Activated CD8-positive, alpha-beta memory T cell treated with anti-CD3 and anti-CD28 coated beads for 1 hour (primary cell): ENCODE measurements at regions not wholly inside any gene's neighbourhood (a gene's known extent, or its start where the extent isn't known, plus 50 kb on each side); places are given as distances from the start of the nearest gene placed in this dataset.
"Not testable (repeated sequence)": the region's sequence is repeated elsewhere in the genome, so short reads cannot be mapped to it uniquely, and the experiment has no call there.

Source experiments
- DNase-seq, 2 donors: peaks; one replicate each; pipeline ENCODE4 v3.0.0-alpha.2; 2020; ENCODE audit warnings: low read depth in 1 of 2; ENCODE audit errors: extremely low read depth in 1 of 2

DNA sequence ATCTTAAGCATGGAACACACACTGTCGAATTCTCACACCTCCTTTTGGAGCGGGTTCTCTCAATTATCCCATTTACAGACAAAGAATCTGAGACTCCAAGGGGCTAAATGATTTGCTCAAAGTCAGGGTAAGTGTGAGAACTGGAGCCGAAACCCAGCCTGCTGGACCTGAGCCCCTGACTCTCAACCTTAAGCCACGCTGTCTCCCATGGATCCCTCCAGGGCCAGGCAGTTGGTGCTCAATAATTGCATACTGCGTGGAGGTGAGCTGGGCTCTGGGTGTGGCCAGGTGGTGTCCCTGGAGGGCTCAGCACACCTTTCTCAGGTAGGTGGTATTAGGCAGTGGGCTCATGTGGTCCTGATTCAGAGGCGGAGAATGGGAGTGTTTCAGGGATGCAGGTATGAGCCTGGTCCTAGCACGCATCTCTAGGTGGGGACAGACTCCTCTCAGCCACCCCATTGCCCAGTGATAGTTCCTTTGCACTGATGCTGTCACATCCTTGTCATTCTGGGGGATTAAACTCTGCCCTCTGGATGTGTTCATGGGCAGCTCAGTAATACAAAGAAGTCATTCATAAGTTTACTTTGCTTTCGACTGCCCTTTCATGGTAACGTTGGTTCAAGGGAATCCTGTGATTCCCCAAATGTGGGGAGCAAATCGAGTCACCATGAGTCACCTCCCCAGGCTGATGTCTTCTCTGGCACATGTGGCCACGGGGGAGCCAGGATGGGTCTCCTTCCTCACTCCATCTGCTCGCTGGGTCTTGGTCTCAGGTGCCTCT, 399.5 kb upstream of the TNRC6C start:
- no peak for DNase-seq

DNA sequence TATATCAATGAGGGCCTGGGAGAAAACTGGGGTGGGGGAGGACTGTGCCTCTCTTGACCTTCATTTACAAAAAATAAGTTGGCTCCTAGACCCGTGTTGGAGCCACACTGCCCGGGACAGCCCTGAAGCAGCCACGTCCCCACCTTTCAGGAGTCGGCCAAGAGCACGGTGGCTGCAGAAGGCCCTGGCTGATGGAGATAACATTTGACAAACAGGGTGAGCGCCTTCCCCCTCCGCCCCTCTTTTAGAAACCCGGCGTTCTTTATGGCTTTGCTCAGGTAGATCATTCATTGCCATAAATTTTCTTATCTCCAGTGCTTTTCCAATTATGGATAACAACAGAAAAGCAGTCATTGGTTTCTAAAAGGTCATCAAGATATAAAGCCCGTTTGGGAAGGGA, 398.1 kb upstream of the TNRC6C start:
- no peak for DNase-seq

DNA sequence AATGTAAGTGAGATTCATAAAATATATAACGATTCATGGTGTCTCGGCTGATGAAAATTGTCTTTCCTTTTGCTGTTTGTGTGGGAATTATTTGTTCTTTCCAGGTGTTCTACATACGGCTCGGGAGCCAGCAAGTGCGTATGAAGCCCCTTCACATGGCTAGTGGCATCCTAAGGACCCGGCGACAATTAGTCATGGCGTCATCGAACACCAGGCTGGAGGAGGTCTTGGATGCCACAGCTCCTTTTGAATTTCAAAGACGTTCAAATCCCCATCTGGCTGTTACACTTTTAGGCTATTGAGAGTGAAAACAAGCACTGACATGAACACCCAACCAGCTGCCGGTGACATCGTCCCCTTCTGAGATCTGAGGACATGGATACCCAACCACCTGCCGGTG, 397.7 kb upstream of the TNRC6C start:
- no peak for DNase-seq

DNA sequence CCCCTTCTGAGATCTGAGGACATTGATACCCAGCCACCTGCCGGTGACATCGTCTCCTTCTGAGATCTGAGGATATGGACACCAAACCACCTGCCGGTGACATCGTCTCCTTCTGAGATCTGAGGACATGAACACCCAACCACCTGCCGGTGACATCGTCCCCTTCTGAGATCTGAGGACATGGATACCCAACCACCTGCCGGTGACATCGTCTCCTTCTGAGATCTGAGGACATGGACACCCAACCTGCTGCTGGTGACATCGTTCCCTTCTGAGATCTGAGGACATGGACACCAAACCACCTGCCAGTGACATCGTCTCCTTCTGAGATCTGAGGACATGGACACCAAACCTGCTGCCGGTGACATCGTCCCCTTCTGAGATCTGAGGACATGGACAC, 396.1 kb upstream of the TNRC6C start:
- DNase-seq: not testable (repeated sequence)

DNA sequence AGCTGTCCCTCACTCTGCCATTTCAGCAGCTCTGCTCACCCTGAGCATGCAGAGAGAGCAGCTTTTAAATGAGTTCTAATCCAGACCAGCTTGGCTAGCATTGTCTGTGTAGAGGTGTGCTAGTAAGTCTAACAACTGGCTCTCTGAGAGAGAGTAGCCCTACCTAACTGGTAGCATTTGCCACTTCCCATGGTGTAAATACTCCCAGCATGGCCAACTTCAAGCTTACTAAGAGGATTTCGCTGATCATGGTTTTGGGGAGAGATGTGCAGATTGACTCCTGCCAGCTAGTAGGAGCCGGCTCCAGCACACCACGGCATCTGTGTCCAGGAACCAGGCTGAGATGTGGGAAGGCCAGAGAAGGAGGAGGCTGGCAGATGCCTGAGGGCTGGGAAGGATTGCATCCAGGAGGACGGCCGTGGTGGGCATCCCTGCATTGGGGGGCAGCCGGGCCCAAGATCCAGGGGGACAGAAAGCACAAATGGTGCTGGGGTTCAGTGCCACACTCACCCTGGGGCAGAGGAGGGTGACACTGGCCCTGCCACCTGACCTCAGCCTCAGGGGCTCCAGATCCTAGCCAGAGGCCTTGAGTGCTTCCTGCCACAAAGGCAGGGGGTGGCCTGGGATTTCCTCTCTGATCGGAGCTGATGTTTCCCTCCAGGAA, 394.9 kb upstream of the TNRC6C start:
- DNase-seq: no peak

DNA sequence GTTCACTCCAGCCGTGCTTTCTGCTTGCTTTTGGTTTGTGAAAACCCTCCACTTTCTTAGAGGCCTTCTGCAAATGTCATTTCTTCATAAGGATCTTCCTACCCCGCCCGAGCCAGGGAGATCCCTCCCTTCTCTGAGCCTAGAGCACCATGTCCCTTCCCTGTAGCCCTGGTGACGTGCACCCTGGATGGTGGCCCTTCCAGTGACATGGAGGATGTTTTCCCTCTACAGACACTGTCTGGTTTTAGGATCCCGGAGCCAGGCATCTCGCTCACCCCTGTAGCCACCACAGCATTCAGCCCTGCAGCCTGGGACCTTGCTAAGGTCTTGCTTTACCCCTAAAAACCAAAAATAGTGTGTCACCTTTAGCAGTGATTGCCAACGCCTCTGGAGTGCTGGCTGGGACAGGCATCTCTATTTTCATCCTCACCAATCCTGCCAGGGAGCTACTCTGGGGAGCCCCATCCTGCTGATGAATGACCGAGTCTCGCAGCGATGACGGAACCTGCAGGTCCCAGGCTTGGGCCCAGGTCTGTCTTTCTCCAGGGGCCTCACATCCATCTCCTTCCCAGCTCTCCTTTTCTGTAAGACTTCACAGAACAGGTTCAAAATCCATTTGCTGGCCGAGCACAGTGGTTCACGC, 394.1 kb upstream of the TNRC6C start:
- DNase-seq: no peak

DNA sequence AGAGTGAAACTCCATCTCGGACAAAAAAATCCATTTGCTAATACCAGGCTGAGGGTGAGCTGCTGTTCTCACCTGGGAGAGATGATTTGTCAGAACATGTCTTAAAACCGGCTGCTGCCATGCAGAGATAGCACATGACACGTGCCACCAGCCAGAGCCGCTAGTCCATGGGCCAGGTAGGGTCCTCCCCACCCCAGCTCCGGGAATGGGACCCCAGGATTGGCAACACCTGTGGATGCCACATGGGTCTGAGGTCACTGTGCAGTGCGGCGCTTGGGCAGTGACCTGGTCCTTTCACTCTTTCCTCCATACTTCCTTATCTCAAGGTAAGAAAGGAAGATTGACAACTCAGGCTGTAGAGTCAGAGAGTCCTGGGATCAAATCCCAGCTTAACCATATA, 393.3 kb upstream of the TNRC6C start:
- DNase-seq: no peak

DNA sequence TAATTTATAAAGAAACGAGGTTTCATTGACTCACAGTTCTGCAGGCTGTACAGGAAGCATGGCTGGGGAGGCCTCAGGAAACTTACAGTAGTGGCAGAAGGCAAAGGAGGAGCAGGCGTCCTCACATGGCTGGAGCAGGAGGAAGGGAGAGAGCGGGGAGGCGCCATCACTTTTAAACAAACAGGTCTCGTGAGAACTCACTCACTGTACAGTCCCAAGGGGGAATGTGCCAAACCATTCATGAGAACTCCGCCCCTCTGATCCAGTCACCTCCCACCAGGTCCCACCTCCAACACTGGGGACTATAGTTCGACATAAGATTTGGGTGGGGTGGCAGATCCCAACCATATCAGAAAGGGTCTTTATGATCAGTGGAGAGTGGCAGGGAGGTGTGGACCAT, 392.4 kb upstream of the TNRC6C start:
- no peak for DNase-seq

DNA sequence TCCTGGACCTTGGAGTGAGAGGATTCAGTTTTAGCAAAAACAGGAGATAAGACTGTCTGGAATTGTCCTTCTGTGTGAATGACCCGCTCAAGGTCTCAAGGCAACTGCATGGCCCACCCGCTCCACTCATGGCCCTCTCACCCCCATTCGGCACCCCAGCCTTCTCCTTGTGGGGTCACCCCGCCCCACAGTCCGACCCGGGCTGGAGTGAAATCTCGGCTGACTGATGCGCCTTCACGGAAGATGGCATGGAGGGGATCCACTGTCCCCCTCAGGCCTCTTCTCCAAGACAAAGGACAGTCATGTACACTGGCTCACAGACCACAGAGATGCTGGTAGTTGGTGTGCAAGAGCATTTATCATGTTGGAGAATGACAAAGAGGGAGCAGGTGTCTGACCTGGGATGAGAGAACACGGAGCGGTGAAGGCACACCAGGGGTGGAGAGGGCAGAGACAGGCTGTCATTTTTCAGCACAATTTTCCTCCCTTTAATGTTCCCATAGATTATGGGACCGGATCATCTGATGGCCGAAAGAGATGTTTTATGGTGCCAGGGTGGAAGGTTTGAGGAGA, 391.9 kb upstream of the TNRC6C start:
- no peak for DNase-seq

DNA sequence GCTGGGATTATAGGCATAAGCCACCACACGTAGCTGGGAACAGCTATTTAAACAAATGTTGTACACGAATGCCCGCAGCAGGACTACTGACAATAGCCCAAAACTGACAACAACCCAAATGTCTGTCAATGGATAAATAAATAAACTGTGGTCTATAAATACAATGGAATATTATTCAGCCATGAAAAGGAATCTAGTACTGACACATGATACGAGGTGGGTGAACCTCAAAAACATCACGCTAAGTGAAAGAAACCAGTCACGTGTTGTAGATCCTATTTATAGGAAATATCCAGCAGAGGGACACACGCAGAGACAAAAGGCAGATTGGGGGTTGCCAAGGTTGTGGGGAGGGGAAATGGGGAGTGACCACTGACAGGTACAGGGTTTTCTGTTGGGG, 390.0 kb upstream of the TNRC6C start:
- no peak for DNase-seq

DNA sequence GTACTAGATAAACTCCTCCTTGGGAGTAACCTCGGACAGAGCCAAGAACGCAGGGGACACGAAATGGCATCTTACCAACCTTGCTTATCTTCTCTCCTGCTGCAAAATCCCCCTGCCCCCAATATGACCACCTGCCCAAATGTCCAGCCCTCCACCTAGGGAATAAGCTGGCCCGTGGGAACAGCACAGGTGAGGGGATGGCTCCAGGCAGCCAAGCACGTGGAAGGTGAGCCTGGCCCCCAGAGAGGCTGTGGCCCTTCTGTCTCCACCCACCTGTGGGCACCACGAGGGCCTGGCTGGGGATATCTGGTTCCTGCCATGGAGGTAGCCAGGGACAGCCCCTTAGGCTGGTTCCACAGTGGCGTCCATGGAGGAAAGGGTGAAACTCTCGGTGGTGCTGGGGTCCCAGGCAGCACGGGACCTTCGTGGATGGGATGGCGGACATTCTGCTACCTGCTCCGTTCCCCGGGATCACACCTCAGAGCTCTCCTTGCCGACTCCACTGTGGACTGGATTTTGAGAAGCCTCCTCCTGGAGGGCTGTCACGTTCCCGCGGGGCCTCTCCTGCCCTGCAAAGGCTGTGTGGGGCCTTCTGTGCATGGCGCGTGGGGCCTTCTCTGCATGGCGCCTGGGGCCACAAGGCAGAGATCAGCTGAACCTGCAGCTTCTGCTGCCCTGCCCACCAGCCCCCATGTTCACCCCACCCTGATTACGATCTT, 388.5 kb upstream of the TNRC6C start:
- DNase-seq: no peak

DNA sequence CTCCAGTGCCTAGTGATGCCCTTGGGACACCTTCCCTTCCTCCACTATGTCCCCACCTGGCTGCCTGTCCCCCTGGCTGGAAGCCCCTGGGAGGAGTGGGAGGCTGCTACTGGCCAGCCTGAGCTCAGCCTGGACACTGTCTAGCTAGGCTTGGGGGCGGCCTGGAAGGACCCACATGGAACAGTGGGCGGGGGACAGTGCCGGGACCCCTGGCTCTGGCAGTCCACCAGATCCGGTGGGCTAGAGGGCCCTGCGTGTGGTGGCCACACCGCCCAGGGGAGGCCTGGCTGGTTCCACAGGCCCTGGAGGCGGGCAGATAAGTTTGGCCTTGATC, 388.0 kb upstream of the TNRC6C start:
- no peak for DNase-seq

DNA sequence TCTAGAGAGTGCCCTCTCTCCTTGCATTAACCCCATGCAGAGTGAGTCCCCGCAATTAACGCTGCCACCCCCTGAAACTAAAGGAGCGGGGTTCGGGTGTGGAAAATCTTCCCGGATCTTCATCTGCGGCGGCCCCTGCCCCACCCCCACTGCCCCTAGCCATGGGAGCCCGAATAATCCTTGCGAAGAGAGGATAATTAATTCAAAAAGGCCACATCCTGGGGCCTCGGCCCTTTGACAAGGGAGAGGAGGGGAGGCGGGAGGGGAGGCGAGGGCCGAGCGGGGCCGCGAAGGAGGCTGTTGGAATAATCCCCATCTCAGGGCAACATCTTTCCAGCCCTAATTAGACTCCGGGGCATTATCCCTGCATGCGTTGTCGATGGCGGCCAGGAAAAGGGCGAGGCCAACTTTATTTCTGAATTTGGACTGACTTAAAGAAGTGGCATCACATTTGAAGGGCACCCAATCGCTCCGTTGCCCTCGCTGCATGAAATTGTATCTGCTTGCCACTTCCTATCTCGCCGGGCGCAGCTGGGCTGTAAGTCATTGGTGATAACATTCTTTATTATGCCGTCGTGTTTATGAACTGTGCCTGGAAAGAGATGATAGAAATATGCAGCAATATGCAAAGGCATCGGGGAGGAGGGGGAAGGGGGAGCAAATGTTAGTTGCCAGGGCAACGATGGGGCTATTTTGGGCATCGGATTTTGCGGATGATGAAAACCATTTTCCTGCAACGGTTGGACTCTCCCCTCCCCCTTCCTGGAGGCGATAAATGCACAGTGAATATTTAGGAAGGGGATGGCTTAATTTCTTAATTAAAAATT, 387.1 kb upstream of the TNRC6C start:
- no peak for DNase-seq

DNA sequence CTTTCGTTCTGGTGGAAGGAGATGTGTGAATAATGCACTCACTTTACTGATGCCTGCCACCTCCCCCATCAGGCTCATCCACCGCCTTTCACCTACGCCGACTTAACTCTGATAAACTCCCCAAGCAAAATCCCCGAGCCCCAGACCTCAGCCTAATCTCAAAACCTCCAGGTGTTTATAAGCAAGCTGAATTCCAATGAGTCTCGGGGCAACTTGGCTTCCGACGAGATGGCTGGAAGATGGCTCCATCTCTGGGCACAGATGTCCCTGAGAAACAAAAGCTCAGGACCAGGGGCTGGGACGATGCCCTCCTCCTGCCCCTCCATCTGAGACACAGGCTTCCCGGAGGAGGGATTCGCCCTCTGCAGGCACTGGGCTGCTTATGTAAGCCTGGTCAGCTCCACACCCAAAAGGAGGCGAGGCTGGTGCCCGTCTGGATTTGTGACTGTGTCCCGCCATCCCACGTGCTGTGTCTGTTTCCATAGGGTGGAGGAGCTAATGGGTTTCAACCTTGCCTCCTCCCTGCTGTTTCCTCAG, 386.4 kb upstream of the TNRC6C start:
- no peak for DNase-seq

DNA sequence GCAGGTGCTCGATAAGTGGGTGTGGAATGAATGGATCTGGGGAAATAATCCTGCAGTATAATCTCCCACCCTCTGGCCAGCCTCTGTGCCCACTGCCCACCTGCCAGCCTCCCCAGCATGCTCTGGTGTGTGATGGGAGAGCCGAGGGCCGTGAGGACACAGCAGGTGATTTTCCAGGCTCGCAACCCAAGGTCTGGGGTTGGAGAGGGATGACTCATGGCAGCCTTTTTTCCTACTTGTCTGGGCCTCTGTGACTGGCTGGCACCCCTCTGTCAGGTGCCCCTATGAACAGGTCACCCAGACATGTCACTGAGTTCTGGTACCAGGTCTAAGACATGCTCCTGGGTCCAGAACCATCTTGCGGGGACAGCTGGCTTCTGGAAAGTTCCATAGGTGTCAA, 385.7 kb upstream of the TNRC6C start:
- DNase-seq: no peak

DNA sequence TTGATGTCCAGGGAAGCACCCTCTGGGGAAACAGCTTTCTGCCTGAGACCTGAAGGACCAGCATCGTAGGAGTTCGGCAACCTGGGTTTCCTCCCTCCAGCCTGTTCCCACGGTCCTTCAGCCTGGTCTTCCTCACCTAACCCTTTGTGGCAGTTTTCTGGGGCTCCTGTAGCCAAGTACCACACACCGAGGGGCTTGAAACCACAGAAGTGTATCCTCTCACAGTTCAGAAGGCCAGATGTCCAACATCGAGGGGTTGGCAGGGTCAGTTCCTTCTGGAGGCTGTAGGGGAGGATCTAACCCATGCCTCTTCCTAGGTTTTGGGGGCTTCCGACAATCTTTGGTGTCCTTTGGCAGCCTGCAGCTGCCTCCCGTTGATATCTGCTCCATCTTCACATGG, 381.0 kb upstream of the TNRC6C start:
- no peak for DNase-seq

DNA sequence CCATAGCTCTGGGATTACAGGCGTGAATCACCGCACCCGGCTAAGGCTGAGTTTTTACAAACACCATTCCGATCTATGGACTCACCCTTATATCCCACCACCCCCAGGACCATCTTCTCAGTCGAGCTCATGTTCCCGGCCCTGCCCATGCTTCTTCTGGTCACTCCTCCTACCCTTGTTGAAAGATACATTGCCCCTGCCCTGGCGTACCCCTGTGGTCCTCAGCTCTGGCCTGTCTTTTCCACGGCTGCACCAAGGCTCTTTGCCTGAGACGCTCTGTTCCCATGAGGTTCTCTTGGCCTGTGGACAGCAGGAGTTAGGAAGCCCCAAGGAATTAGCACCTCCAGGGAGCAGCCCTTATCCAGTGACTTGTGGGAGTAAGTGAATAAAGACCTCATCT, 379.4 kb upstream of the TNRC6C start:
- DNase-seq: no peak

DNA sequence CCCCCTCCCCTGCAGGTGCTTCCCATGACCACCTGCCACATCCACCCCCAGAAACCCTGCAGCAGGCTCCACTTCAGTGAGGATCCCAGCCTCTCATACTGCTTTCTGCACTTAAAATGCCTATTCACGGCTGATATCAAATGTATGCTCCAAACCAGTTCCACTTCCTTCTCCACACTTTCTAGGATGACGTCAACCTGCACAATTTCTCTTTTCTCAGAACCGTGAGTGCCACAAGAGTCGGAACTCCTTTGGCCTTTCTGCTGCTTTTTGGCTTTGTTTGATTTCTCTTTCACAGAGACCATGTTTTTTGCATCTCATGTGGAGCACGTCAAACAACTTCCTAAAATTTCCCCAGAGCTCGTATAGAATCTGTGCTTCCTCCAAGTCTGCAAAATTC, 378.8 kb upstream of the TNRC6C start:
- DNase-seq: no peak

DNA sequence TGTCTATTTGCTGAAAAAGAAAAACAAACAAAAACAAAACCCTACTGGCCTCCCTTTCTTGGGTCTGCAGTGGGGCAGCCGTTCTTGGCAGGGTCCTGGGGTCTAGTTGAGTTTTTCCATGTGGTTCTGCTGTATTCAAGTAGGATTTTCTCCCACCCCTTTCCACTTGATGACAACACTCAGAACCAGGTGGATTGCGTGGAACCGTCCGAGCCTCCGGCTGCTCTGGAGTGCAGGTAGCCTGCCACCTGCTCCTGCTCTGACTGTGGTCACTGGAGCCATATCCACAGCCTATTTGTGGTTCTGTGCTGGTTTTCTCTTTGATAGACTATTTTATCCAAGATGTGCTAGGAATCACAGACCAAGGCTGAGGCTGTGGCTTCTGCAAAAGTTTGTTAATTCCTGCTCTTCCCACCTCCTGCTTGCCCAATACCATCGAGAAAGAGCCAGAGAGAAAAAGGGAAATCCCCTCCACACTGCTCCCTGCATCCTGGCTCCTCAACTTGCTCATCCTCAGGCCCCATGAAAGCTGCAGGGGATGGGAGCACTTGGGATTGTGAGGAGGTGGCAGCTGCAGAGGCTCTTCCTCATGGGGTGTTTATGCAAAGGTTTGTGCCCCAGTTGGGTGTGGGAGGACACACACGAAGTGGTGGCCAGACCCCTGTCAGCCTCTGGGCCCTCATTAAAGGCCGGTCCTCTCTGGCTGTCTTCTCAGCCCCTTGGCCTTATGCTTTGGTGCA, 377.8 kb upstream of the TNRC6C start:
- no peak for DNase-seq

DNA sequence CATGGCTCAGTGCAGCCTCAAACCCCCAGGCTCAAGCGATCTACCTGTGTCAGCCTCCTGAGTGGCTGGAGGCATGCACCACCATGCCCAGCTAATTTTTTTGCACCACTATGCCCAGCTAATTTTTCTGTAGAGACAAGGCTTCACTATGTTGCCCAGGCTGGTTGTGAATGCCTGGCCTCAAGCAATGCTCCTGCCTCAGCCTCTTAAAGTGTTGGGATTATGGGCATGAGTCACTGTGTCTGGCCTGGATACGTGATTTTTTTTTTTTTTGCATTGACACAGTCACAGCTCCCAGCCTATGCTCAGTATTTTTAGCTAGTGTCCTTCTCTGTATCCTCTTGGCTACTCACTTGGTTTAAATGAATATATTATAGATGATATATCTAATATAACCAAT, 377.0 kb upstream of the TNRC6C start:
- no peak for DNase-seq
